ENCODE measurements at regions not wholly inside any gene's neighbourhood (a gene's known extent, or its start where the extent isn't known, plus 50 kb on each side); places are given as distances from the start of the nearest gene placed in this dataset.

- no peaks in the 10 kb centered on the region for H3K27me3 ChIP-seq
- no peak for TF ChIP-seq CTCF (IDR thresholded peaks at IDR 0.05)
Measured at GRCh38 chr17:77722366-77722765, 236.1 kb upstream of the TNRC6C start.

GRCh38 chr17:77723071-77723908 lies 235.2 kb upstream of the TNRC6C start:
- peaks cover under 1% of the 10 kb centered on the region for H3K27me3 ChIP-seq
- no peak for TF ChIP-seq CTCF (IDR thresholded peaks at IDR 0.05)

More at GRCh38 chr17:77722366-77722765, 236.1 kb upstream of the TNRC6C start:
- H3K4me1 ChIP-seq (ENCODE audit: control insufficient read depth in 1 of 2, insufficient read depth in 1 of 2, low read depth in 1 of 2, low read length in 1 of 2): no peaks in the 10 kb centered on the region
- no peaks in the 10 kb centered on the region for H3K36me3 ChIP-seq
- H3K9me3 ChIP-seq: no peaks in the 10 kb centered on the region
- H3K4me3 ChIP-seq (ENCODE audit: low read depth in 1 of 2, low read length in 1 of 2): no peak overlapping the region
- H3K27ac ChIP-seq: no peak overlapping the region

GRCh38 chr17:77723909-77724875 lies 234.3 kb upstream of the TNRC6C start:
- TF ChIP-seq CTCF (IDR thresholded peaks at IDR 0.05): no peak
- Histone ChIP-seq H3K27me3 (peaks cover 3% of the 10 kb centered on the region), H3K36me3 (no peaks in the 10 kb centered on the region), H3K9me3 (no peaks in the 10 kb centered on the region), H3K4me1 (ENCODE audit: control insufficient read depth in 1 of 2, insufficient read depth in 1 of 2, low read depth in 1 of 2, low read length in 1 of 2) (no peaks in the 10 kb centered on the region), H3K4me3 (ENCODE audit: low read depth in 1 of 2, low read length in 1 of 2) (no peak overlapping the region), H3K27ac (no peak overlapping the region)

More at GRCh38 chr17:77723071-77723908, 235.2 kb upstream of the TNRC6C start:
- no peaks in the 10 kb centered on the region for H3K9me3 ChIP-seq
- H3K27ac ChIP-seq: no peak overlapping the region
- no peak overlapping the region for H3K4me3 ChIP-seq (ENCODE audit: low read depth in 1 of 2, low read length in 1 of 2)
- H3K4me1 ChIP-seq (ENCODE audit: control insufficient read depth in 1 of 2, insufficient read depth in 1 of 2, low read depth in 1 of 2, low read length in 1 of 2): no peaks in the 10 kb centered on the region
- no peaks in the 10 kb centered on the region for H3K36me3 ChIP-seq

- Histone ChIP-seq H3K27me3 (peaks cover 3% of the 10 kb centered on the region), H3K9me3 (no peaks in the 10 kb centered on the region), H3K4me1 (ENCODE audit: control insufficient read depth in 1 of 2, insufficient read depth in 1 of 2, low read depth in 1 of 2, low read length in 1 of 2) (no peaks in the 10 kb centered on the region), H3K36me3 (no peaks in the 10 kb centered on the region), H3K4me3 (ENCODE audit: low read depth in 1 of 2, low read length in 1 of 2) (no peak overlapping the region), H3K27ac (no peak overlapping the region)
- no peak for TF ChIP-seq CTCF (IDR thresholded peaks at IDR 0.05)
Measured at GRCh38 chr17:77724876-77725615, 233.5 kb upstream of the TNRC6C start.

- H3K4me1 ChIP-seq (ENCODE audit: control insufficient read depth in 1 of 2, insufficient read depth in 1 of 2, low read depth in 1 of 2, low read length in 1 of 2): no peaks in the 10 kb centered on the region
- peaks cover 3% of the 10 kb centered on the region for H3K27me3 ChIP-seq
- TF ChIP-seq CTCF (IDR thresholded peaks at IDR 0.05): no peak
- no peaks in the 10 kb centered on the region for H3K9me3 ChIP-seq
- H3K4me3 ChIP-seq (ENCODE audit: low read depth in 1 of 2, low read length in 1 of 2): no peak overlapping the region
- H3K36me3 ChIP-seq: no peaks in the 10 kb centered on the region
- H3K27ac ChIP-seq: no peak overlapping the region
Measured at GRCh38 chr17:77725846-77726245, 232.7 kb upstream of the TNRC6C start.

All from neutrophil (primary cell).